Activated CD4-positive, alpha-beta T cell treated with anti-CD3 and anti-CD28 coated beads, Interleukin-2, amount 10 ng/mL, durations not matched to agents 24 days and 14 days (primary cell): ENCODE measurements at regions not wholly inside any gene's neighbourhood (a gene's known extent, or its start where the extent isn't known, plus 50 kb on each side); places are given as distances from the start of the nearest gene placed in this dataset.

Experiments used
- DNase-seq: peaks from one replicate; pipeline ENCODE4 v3.0.0; 2022
- H3K27ac Mint-ChIP-seq: one replicate; pipeline ENCODE4 v1.8.0; 2022; ENCODE audit warnings: mild to moderate bottlenecking, mixed read lengths
- H3K27me3 Mint-ChIP-seq: one replicate; pipeline ENCODE4 v1.8.0; 2022; ENCODE audit warnings: mixed read lengths
- H3K36me3 Mint-ChIP-seq: one replicate; pipeline ENCODE4 v1.8.0; 2022; ENCODE audit warnings: low read depth, mild to moderate bottlenecking, mixed read lengths
- H3K4me1 Mint-ChIP-seq: one replicate; pipeline ENCODE4 v1.8.0; 2021; ENCODE audit warnings: mixed read lengths
- H3K4me3 Mint-ChIP-seq: one replicate; pipeline ENCODE4 v1.8.0; 2022; ENCODE audit warnings: mild to moderate bottlenecking, moderate library complexity, mixed read lengths
- H3K9me3 Mint-ChIP-seq: one replicate; pipeline ENCODE4 v1.8.0; 2021; ENCODE audit warnings: mixed read lengths
- intact Hi-C: fragments of 100-400 bp; cut with micrococcal nuclease; formaldehyde crosslinking; loops from one replicate; pipeline ENCODE4 v1.15.1; 2023

- Mint-ChIP-seq H3K27me3 (no peaks in the 10 kb centered on the region), H3K9me3 (no peaks in the 10 kb centered on the region), H3K27ac (peak overlapping the region; percentile 12), H3K4me1 (peaks cover 4% of the 10 kb centered on the region), H3K36me3 (no peaks in the 10 kb centered on the region), H3K4me3 (no peak overlapping the region)
- intact Hi-C loops = no loop called here
- no peak for DNase-seq
These were observed 1848.6 kb upstream of the CELF4 start for GRCh38 chr18:39414009-39414700.

GRCh38 chr18:39406941-39407340 lies 1841.3 kb upstream of the CELF4 start:
- no peak overlapping the region for H3K4me3 Mint-ChIP-seq
- no peak overlapping the region for H3K27ac Mint-ChIP-seq
- DNase-seq = no peak
- no peaks in the 10 kb centered on the region for H3K9me3 Mint-ChIP-seq
- intact Hi-C loops = no loop called here
- H3K27me3 Mint-ChIP-seq = no peaks in the 10 kb centered on the region
- H3K36me3 Mint-ChIP-seq = no peaks in the 10 kb centered on the region
- no peaks in the 10 kb centered on the region for H3K4me1 Mint-ChIP-seq

- no peaks in the 10 kb centered on the region for H3K4me1 Mint-ChIP-seq
- DNase-seq = no peak
- intact Hi-C loops = no loop called here
- H3K36me3 Mint-ChIP-seq = no peaks in the 10 kb centered on the region
- H3K27ac Mint-ChIP-seq = no peak overlapping the region
- H3K9me3 Mint-ChIP-seq = no peaks in the 10 kb centered on the region
- no peaks in the 10 kb centered on the region for H3K27me3 Mint-ChIP-seq
- H3K4me3 Mint-ChIP-seq = no peak overlapping the region
These were observed 1837.5 kb upstream of the CELF4 start for GRCh38 chr18:39403121-39403520.

GRCh38 chr18:39399662-39400061 lies 1834.1 kb upstream of the CELF4 start:
- Mint-ChIP-seq H3K9me3 (peaks cover 4% of the 10 kb centered on the region), H3K27ac (no peak overlapping the region), H3K27me3 (no peaks in the 10 kb centered on the region), H3K4me1 (no peaks in the 10 kb centered on the region), H3K4me3 (no peak overlapping the region), H3K36me3 (no peaks in the 10 kb centered on the region)
- intact Hi-C loops = no loop called here
- no peak for DNase-seq

GRCh38 chr18:39396168-39396567 lies 1830.6 kb upstream of the CELF4 start:
- Mint-ChIP-seq H3K4me1 (no peaks in the 10 kb centered on the region), H3K9me3 (peaks cover 13% of the 10 kb centered on the region), H3K4me3 (no peak overlapping the region), H3K36me3 (no peaks in the 10 kb centered on the region), H3K27me3 (no peaks in the 10 kb centered on the region), H3K27ac (no peak overlapping the region)
- DNase-seq = no peak
- intact Hi-C loops = no loop called here

- DNase-seq = no peak
- H3K36me3 Mint-ChIP-seq = no peaks in the 10 kb centered on the region
- H3K27ac Mint-ChIP-seq = no peak overlapping the region
- no peak overlapping the region for H3K4me3 Mint-ChIP-seq
- H3K27me3 Mint-ChIP-seq = no peaks in the 10 kb centered on the region
- intact Hi-C loops = no loop called here
- peaks cover 10% of the 10 kb centered on the region for H3K9me3 Mint-ChIP-seq
- H3K4me1 Mint-ChIP-seq = no peaks in the 10 kb centered on the region
These were observed 1824.3 kb upstream of the CELF4 start for GRCh38 chr18:39389800-39390379.

- intact Hi-C loops = no loop called here
- H3K27ac Mint-ChIP-seq = no peak overlapping the region
- DNase-seq = no peak
- no peak overlapping the region for H3K4me3 Mint-ChIP-seq
- H3K4me1 Mint-ChIP-seq = no peaks in the 10 kb centered on the region
- H3K36me3 Mint-ChIP-seq = no peaks in the 10 kb centered on the region
- H3K27me3 Mint-ChIP-seq = no peaks in the 10 kb centered on the region
- no peaks in the 10 kb centered on the region for H3K9me3 Mint-ChIP-seq
These were observed 1815.3 kb upstream of the CELF4 start for GRCh38 chr18:39380866-39381265.

- no peak overlapping the region for H3K27ac Mint-ChIP-seq
- H3K27me3 Mint-ChIP-seq = no peaks in the 10 kb centered on the region
- intact Hi-C loops = no loop called here
- H3K36me3 Mint-ChIP-seq = no peaks in the 10 kb centered on the region
- H3K4me1 Mint-ChIP-seq = no peaks in the 10 kb centered on the region
- H3K4me3 Mint-ChIP-seq = no peak overlapping the region
- no peaks in the 10 kb centered on the region for H3K9me3 Mint-ChIP-seq
- DNase-seq = no peak
These were observed 1814.7 kb upstream of the CELF4 start for GRCh38 chr18:39380186-39380725.

- DNase-seq = no peak
- Mint-ChIP-seq H3K4me1 (no peaks in the 10 kb centered on the region), H3K27ac (no peak overlapping the region), H3K36me3 (no peaks in the 10 kb centered on the region), H3K9me3 (no peaks in the 10 kb centered on the region), H3K27me3 (no peaks in the 10 kb centered on the region), H3K4me3 (no peak overlapping the region)
- intact Hi-C loops = no loop called here
These were observed 1809.5 kb upstream of the CELF4 start for GRCh38 chr18:39375066-39375465.

- no peak overlapping the region for H3K4me3 Mint-ChIP-seq
- no peaks in the 10 kb centered on the region for H3K4me1 Mint-ChIP-seq
- no peaks in the 10 kb centered on the region for H3K27me3 Mint-ChIP-seq
- H3K27ac Mint-ChIP-seq = no peak overlapping the region
- H3K36me3 Mint-ChIP-seq = no peaks in the 10 kb centered on the region
- no peaks in the 10 kb centered on the region for H3K9me3 Mint-ChIP-seq
- intact Hi-C loops = no loop called here
- DNase-seq = no peak
These were observed 1806.4 kb upstream of the CELF4 start for GRCh38 chr18:39371996-39372395.

GRCh38 chr18:39366656-39367055 lies 1801.1 kb upstream of the CELF4 start:
- Mint-ChIP-seq H3K27me3 (no peaks in the 10 kb centered on the region), H3K36me3 (no peaks in the 10 kb centered on the region), H3K4me1 (no peaks in the 10 kb centered on the region), H3K4me3 (no peak overlapping the region), H3K9me3 (no peaks in the 10 kb centered on the region), H3K27ac (no peak overlapping the region)
- intact Hi-C loops = no loop called here
- no peak for DNase-seq

- Mint-ChIP-seq H3K4me1 (no peaks in the 10 kb centered on the region), H3K36me3 (no peaks in the 10 kb centered on the region), H3K4me3 (no peak overlapping the region), H3K9me3 (no peaks in the 10 kb centered on the region), H3K27me3 (no peaks in the 10 kb centered on the region), H3K27ac (no peak overlapping the region)
- intact Hi-C loops = no loop called here
- DNase-seq = no peak
These were observed 1800.4 kb upstream of the CELF4 start for GRCh38 chr18:39365836-39366485.

GRCh38 chr18:39360072-39360471 lies 1794.5 kb upstream of the CELF4 start:
- intact Hi-C loops = no loop called here
- DNase-seq = no peak
- Mint-ChIP-seq H3K9me3 (no peaks in the 10 kb centered on the region), H3K27ac (no peak overlapping the region), H3K27me3 (no peaks in the 10 kb centered on the region), H3K4me3 (no peak overlapping the region), H3K36me3 (no peaks in the 10 kb centered on the region), H3K4me1 (no peaks in the 10 kb centered on the region)

- intact Hi-C loops = no loop called here
- DNase-seq = no peak
- Mint-ChIP-seq H3K27ac (no peak overlapping the region), H3K9me3 (no peaks in the 10 kb centered on the region), H3K4me3 (no peak overlapping the region), H3K27me3 (no peaks in the 10 kb centered on the region), H3K36me3 (no peaks in the 10 kb centered on the region), H3K4me1 (no peaks in the 10 kb centered on the region)
These were observed 1794.0 kb upstream of the CELF4 start for GRCh38 chr18:39359636-39360035.
